T-helper 17 cell (primary cell): ENCODE measurements at regions not wholly inside any gene's neighbourhood (a gene's known extent, or its start where the extent isn't known, plus 50 kb on each side); places are given as distances from the start of the nearest gene placed in this dataset.

Source experiments
- ATAC-seq: fragments of 150-1000 bp; cut with Tn5 transposase; 2 replicates; pipeline ENCODE4 v1.10.0; 2021; ENCODE audit warnings: mild to moderate bottlenecking, moderate library complexity
- DNase-seq, 3 donors: peaks; one replicate each; pipeline versions ENCODE4 v3.0.0 to v3.0.0-alpha.2; 2020 to 2021
- H3K9me3 ChIP-seq: one replicate; pipeline ENCODE4 v1.7.0; 2013; ENCODE audit warnings: low read length, mild to moderate bottlenecking; ENCODE audit not compliant: control insufficient read depth, poor library complexity, severe bottlenecking
- H3K27ac Mint-ChIP-seq: one replicate; pipeline ENCODE4 v1.8.0; 2022; ENCODE audit warnings: mild to moderate bottlenecking, moderate library complexity, mixed read lengths
- H3K27me3 Mint-ChIP-seq: one replicate; pipeline ENCODE4 v1.8.0; 2022; ENCODE audit warnings: mixed read lengths
- H3K36me3 Mint-ChIP-seq: one replicate; pipeline ENCODE4 v1.8.0; 2022; ENCODE audit warnings: low read depth, mixed read lengths
- H3K4me1 Mint-ChIP-seq: one replicate; pipeline ENCODE4 v1.8.0; 2022; ENCODE audit warnings: mild to moderate bottlenecking, mixed read lengths
- H3K4me3 Mint-ChIP-seq: one replicate; pipeline ENCODE4 v1.8.0; 2022; ENCODE audit warnings: mild to moderate bottlenecking, moderate library complexity, mixed read lengths

GRCh38 chr1:195591917-195592672 is 1016.1 kb downstream of the KCNT2 start:
- Mint-ChIP-seq H3K27me3 (no peaks in the 10 kb centered on the region), H3K4me1 (no peaks in the 10 kb centered on the region), H3K36me3 (no peaks in the 10 kb centered on the region), H3K27ac (no peak overlapping the region), H3K4me3 (no peak overlapping the region)
- DNase-seq (no peak), ATAC-seq (no peak)
- H3K9me3 ChIP-seq, result no peaks in the 10 kb centered on the region

DNA sequence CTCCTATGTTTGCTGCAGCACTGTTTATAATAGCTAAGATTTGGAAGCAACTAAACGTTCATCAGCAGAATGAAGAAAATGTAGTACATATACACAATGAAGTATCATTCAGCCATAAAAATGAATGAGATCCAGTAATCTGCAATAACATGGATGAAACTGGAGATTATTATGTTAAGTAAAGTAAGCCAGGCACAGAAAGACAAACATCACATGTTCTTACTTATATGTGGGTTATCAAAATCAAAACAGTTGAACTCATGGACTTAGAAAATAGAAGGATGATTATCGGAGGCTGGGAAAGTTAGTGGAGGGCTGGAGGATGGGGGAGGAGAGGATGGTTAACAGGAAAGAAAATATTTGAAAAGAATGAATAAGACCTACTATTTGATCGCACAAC is 1017.6 kb downstream of the KCNT2 start:
- no peaks in the 10 kb centered on the region for H3K36me3 Mint-ChIP-seq
- no peaks in the 10 kb centered on the region for H3K9me3 ChIP-seq
- no peak overlapping the region for H3K4me3 Mint-ChIP-seq
- DNase-seq (no peak), ATAC-seq (no peak)
- no peaks in the 10 kb centered on the region for H3K4me1 Mint-ChIP-seq
- H3K27ac Mint-ChIP-seq, result no peak overlapping the region
- no peaks in the 10 kb centered on the region for H3K27me3 Mint-ChIP-seq

- H3K27ac Mint-ChIP-seq, result no peak overlapping the region
- ATAC-seq (no peak), DNase-seq (no peak)
- H3K9me3 ChIP-seq, result no peaks in the 10 kb centered on the region
- no peaks in the 10 kb centered on the region for H3K4me1 Mint-ChIP-seq
- no peaks in the 10 kb centered on the region for H3K27me3 Mint-ChIP-seq
- H3K36me3 Mint-ChIP-seq, result no peaks in the 10 kb centered on the region
- no peak overlapping the region for H3K4me3 Mint-ChIP-seq
These were observed 1023.2 kb downstream of the KCNT2 start for GRCh38 chr1:195584870-195585624.

- DNase-seq (no peak), ATAC-seq (no peak)
- H3K4me1 Mint-ChIP-seq, result no peaks in the 10 kb centered on the region
- H3K9me3 ChIP-seq, result no peaks in the 10 kb centered on the region
- no peak overlapping the region for H3K4me3 Mint-ChIP-seq
- H3K27ac Mint-ChIP-seq, result no peak overlapping the region
- no peaks in the 10 kb centered on the region for H3K36me3 Mint-ChIP-seq
- H3K27me3 Mint-ChIP-seq, result no peaks in the 10 kb centered on the region
These were observed 1027.3 kb downstream of the KCNT2 start for GRCh38 chr1:195580988-195581387.

DNA sequence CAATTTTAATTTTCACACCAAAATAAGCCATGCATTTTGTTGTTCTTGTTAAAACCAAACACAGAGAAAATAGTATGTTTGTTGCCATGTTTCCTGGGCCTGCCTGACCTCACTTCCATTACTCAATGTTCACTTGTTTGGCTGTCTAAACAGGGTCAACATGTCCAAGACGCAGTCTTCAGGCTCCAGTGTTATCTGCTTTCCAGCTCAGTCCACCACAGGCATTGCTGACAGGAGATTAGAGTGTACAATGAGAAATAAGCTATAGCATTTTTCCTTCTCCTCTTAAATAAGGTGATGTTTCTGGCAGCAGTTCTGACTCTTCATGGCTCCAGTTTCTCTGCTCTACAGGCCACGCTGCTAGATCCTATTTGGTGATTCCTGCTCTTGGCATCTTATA is 1030.5 kb downstream of the KCNT2 start:
- Mint-ChIP-seq H3K27ac (no peak overlapping the region), H3K27me3 (no peaks in the 10 kb centered on the region), H3K4me3 (no peak overlapping the region), H3K36me3 (no peaks in the 10 kb centered on the region), H3K4me1 (no peaks in the 10 kb centered on the region)
- DNase-seq (no peak), ATAC-seq (no peak)
- H3K9me3 ChIP-seq, result no peaks in the 10 kb centered on the region

GRCh38 chr1:195576641-195577040 is 1031.6 kb downstream of the KCNT2 start:
- Mint-ChIP-seq H3K36me3 (no peaks in the 10 kb centered on the region), H3K4me1 (no peaks in the 10 kb centered on the region), H3K27ac (no peak overlapping the region), H3K27me3 (no peaks in the 10 kb centered on the region), H3K4me3 (no peak overlapping the region)
- no peaks in the 10 kb centered on the region for H3K9me3 ChIP-seq
- ATAC-seq (no peak), DNase-seq (no peak)

- DNase-seq (no peak), ATAC-seq (no peak)
- Mint-ChIP-seq H3K4me3 (no peak overlapping the region), H3K36me3 (no peaks in the 10 kb centered on the region), H3K27ac (no peak overlapping the region), H3K27me3 (no peaks in the 10 kb centered on the region), H3K4me1 (no peaks in the 10 kb centered on the region)
- H3K9me3 ChIP-seq, result no peaks in the 10 kb centered on the region
These were observed 1033.7 kb downstream of the KCNT2 start for GRCh38 chr1:195574511-195574910.

- Mint-ChIP-seq H3K4me3 (no peak overlapping the region), H3K27me3 (no peaks in the 10 kb centered on the region), H3K4me1 (no peaks in the 10 kb centered on the region), H3K36me3 (no peaks in the 10 kb centered on the region), H3K27ac (no peak overlapping the region)
- H3K9me3 ChIP-seq, result no peaks in the 10 kb centered on the region
- ATAC-seq (no peak), DNase-seq (no peak)
These were observed 1038.3 kb downstream of the KCNT2 start for GRCh38 chr1:195569934-195570333.

DNA sequence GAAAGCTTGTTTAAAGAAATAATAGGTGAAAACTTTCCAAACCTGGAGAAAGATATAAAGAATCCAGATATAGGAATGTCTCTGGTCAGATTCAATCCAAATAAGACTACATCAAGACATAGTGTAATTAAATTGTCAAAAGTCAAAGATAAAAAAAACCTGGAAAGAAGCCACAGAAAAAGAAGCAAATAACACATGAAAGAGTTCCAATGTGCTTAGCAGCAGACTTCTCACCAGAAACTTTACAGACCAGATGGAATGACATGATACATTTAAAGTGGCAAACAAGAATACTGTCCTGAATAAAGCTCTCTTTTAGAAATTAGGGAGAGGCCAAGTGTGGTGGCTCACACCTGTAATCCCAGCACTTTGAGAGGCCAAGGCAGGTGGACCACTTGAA is 1039.9 kb downstream of the KCNT2 start:
- Mint-ChIP-seq H3K36me3 (no peaks in the 10 kb centered on the region), H3K27me3 (no peaks in the 10 kb centered on the region), H3K4me3 (no peak overlapping the region), H3K27ac (no peak overlapping the region), H3K4me1 (no peaks in the 10 kb centered on the region)
- H3K9me3 ChIP-seq, result no peaks in the 10 kb centered on the region
- no peak for DNase-seq
- no peak for ATAC-seq

GRCh38 chr1:195562074-195562473 is 1046.2 kb downstream of the KCNT2 start:
- H3K27me3 Mint-ChIP-seq, result no peaks in the 10 kb centered on the region
- no peaks in the 10 kb centered on the region for H3K36me3 Mint-ChIP-seq
- DNase-seq (no peak), ATAC-seq (no peak)
- no peaks in the 10 kb centered on the region for H3K4me1 Mint-ChIP-seq
- H3K27ac Mint-ChIP-seq, result no peak overlapping the region
- H3K9me3 ChIP-seq, result no peaks in the 10 kb centered on the region
- no peak overlapping the region for H3K4me3 Mint-ChIP-seq

GRCh38 chr1:195550071-195550862 is 1058.0 kb downstream of the KCNT2 start:
- Mint-ChIP-seq H3K4me3 (no peak overlapping the region), H3K36me3 (no peaks in the 10 kb centered on the region), H3K27ac (no peak overlapping the region), H3K27me3 (no peaks in the 10 kb centered on the region), H3K4me1 (peaks cover 2% of the 10 kb centered on the region)
- H3K9me3 ChIP-seq, result no peaks in the 10 kb centered on the region
- DNase-seq (no peak), ATAC-seq (no peak)

DNA sequence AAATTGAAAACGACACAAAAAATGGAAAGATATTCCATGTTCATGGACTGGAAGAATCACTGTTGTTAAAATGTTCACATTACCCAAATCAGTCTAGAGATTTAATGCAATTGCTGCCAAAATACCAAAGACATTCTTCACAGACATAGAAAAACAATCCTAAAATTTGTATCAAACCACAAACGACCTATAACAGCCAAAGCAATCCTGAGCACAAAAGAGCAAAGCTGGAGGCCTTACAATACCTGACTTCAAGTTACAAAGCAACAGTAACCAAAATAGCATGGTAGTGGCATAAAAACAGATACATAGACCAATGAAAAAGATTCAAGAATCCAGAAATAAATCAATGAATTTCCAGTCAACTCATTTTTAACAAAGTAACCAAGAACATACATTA is 1077.3 kb downstream of the KCNT2 start:
- Mint-ChIP-seq H3K27me3 (no peaks in the 10 kb centered on the region), H3K4me3 (no peak overlapping the region), H3K4me1 (no peaks in the 10 kb centered on the region), H3K36me3 (no peaks in the 10 kb centered on the region), H3K27ac (no peak overlapping the region)
- ATAC-seq, result no peak
- H3K9me3 ChIP-seq, result no peaks in the 10 kb centered on the region
- DNase-seq, result no peak

- no peak for ATAC-seq
- Mint-ChIP-seq H3K27ac (no peak overlapping the region), H3K4me3 (no peak overlapping the region), H3K36me3 (no peaks in the 10 kb centered on the region), H3K27me3 (no peaks in the 10 kb centered on the region), H3K4me1 (no peaks in the 10 kb centered on the region)
- no peaks in the 10 kb centered on the region for H3K9me3 ChIP-seq
- DNase-seq, result no peak
These were observed 1078.4 kb downstream of the KCNT2 start for GRCh38 chr1:195529881-195530280.
